ENCODE measurements at regions not wholly inside any gene's neighbourhood (a gene's known extent, or its start where the extent isn't known, plus 50 kb on each side); places are given as distances from the start of the nearest gene placed in this dataset.

GRCh38 chr14:25121337-25122129 is 71.6 kb upstream of the STXBP6 start:
- no peak overlapping the region for H3K4me3 ChIP-seq (ENCODE audit: low read depth, low read length)
- DNase-seq (ENCODE audit: low read depth) = peak; percentile 93

GRCh38 chr14:25120261-25120660 is 70.3 kb upstream of the STXBP6 start:
- TF ChIP-seq CTCF (IDR thresholded peaks at IDR 0.05; ENCODE audit: insufficient read depth, low read length) = no peak
- DNase-seq (ENCODE audit: low read depth) = peak; percentile 54
- H3K4me3 ChIP-seq (ENCODE audit: low read depth, low read length) = no peak overlapping the region

More at GRCh38 chr14:25121337-25122129, 71.6 kb upstream of the STXBP6 start:
- TF ChIP-seq CTCF (IDR thresholded peaks at IDR 0.05; ENCODE audit: insufficient read depth, low read length) = no peak

GRCh38 chr14:25118671-25119070 is 68.7 kb upstream of the STXBP6 start:
- TF ChIP-seq CTCF (IDR thresholded peaks at IDR 0.05; ENCODE audit: insufficient read depth, low read length) = no peak
- no peak overlapping the region for H3K4me3 ChIP-seq (ENCODE audit: low read depth, low read length)
- DNase-seq (ENCODE audit: low read depth) = no peak

GRCh38 chr14:25117342-25117741 is 67.4 kb upstream of the STXBP6 start:
- TF ChIP-seq CTCF (IDR thresholded peaks at IDR 0.05; ENCODE audit: insufficient read depth, low read length) = no peak
- no peak overlapping the region for H3K4me3 ChIP-seq (ENCODE audit: low read depth, low read length)
- no peak for DNase-seq (ENCODE audit: low read depth)

- DNase-seq (ENCODE audit: low read depth) = peak; percentile 26
- H3K4me3 ChIP-seq (ENCODE audit: low read depth, low read length) = no peak overlapping the region
- TF ChIP-seq CTCF (IDR thresholded peaks at IDR 0.05; ENCODE audit: insufficient read depth, low read length) = no peak
These were observed 66.7 kb upstream of the STXBP6 start for GRCh38 chr14:25116607-25117006.

GRCh38 chr14:25113394-25113793 is 63.4 kb upstream of the STXBP6 start:
- no peak for DNase-seq (ENCODE audit: low read depth)
- no peak for TF ChIP-seq CTCF (IDR thresholded peaks at IDR 0.05; ENCODE audit: insufficient read depth, low read length)
- no peak overlapping the region for H3K4me3 ChIP-seq (ENCODE audit: low read depth, low read length)

All from fibroblast of the aortic adventitia (primary cell).